Naive thymus-derived CD4-positive, alpha-beta T cell (primary cell): ENCODE measurements at regions not wholly inside any gene's neighbourhood (a gene's known extent, or its start where the extent isn't known, plus 50 kb on each side); places are given as distances from the start of the nearest gene placed in this dataset.

Experiments used
- ATAC-seq: fragments of 150-1000 bp; cut with Tn5 transposase; 2 replicates; pipeline ENCODE4 v1.10.0; 2021; ENCODE audit warnings: mild to moderate bottlenecking, moderate library complexity
- CTCF ChIA-PET: fragments of 350-600 bp; sonication (Branson Sonifier 250); formaldehyde crosslinking; loops from one replicate; lab custom pipeline; 2021; ENCODE audit warnings: antibody characterized with exemption; lab: Charles Lee
- POLR2A ChIA-PET: fragments of 350-600 bp; sonication (Branson Sonifier 250); formaldehyde crosslinking; loops from one replicate; lab custom pipeline; 2021; ENCODE audit warnings: antibody characterized with exemption, inconsistent platforms; lab: Charles Lee
- DNase-seq, 9 donors: peaks; one replicate each; pipeline versions ENCODE4 v3.0.0 to v3.0.0-alpha.2; 2020 to 2022; ENCODE audit warnings: mixed read lengths in 1 of 9
- H3K27ac ChIP-seq: one replicate; pipeline ENCODE4 v1.7.0; 2013; ENCODE audit warnings: mild to moderate bottlenecking, low read depth, low read length, moderate library complexity
- H3K27me3 ChIP-seq, 2 donors: one replicate each; pipeline ENCODE4 v1.7.0; 2013; ENCODE audit warnings: low read length in 2 of 2, mild to moderate bottlenecking in 2 of 2, moderate library complexity in 2 of 2; ENCODE audit not compliant: control insufficient read depth in 2 of 2, insufficient read depth in 2 of 2
- H3K36me3 ChIP-seq, 3 experiments: 1 replicate in 2 of 3; 2 replicates in 1 of 3; pipeline ENCODE4 v1.7.0; 2013; ENCODE audit warnings: low read length in 3 of 3, mild to moderate bottlenecking in 3 of 3, moderate library complexity in 1 of 3; ENCODE audit not compliant: insufficient read depth in 3 of 3, control insufficient read depth in 2 of 3
- H3K4me1 ChIP-seq, 2 donors: one replicate each; pipeline ENCODE4 v1.7.0; 2013; ENCODE audit warnings: low read length in 2 of 2, mild to moderate bottlenecking in 2 of 2, moderate library complexity in 1 of 2; ENCODE audit not compliant: control insufficient read depth in 2 of 2, insufficient read depth in 2 of 2
- H3K4me3 ChIP-seq: 2 replicates; pipeline ENCODE4 v1.7.0; 2013; ENCODE audit warnings: mild to moderate bottlenecking, low read length
- H3K9me3 ChIP-seq, 3 experiments: 1 replicate in 2 of 3; 2 replicates in 1 of 3; pipeline ENCODE4 v1.7.0; 2013; ENCODE audit warnings: low read length in 3 of 3; ENCODE audit not compliant: control insufficient read depth in 2 of 3
- H3K27ac Mint-ChIP-seq, 9 donors: one replicate each; pipeline ENCODE4 v1.8.0; 2020 to 2022; ENCODE audit warnings: mixed read lengths in 9 of 9, mild to moderate bottlenecking in 8 of 9, moderate library complexity in 5 of 9, inconsistent platforms in 2 of 9
- H3K27me3 Mint-ChIP-seq, 5 donors: one replicate each; pipeline ENCODE4 v1.8.0; 2021 to 2022; ENCODE audit warnings: mixed read lengths in 5 of 5, mild to moderate bottlenecking in 1 of 5
- H3K36me3 Mint-ChIP-seq, 5 donors: one replicate each; pipeline ENCODE4 v1.8.0; 2020 to 2022; ENCODE audit warnings: mixed read lengths in 5 of 5, mild to moderate bottlenecking in 3 of 5, inconsistent platforms in 1 of 5
- H3K4me1 Mint-ChIP-seq, 7 donors: one replicate each; pipeline ENCODE4 v1.8.0; 2020 to 2022; ENCODE audit warnings: mixed read lengths in 7 of 7, mild to moderate bottlenecking in 3 of 7, inconsistent platforms in 1 of 7
- H3K4me3 Mint-ChIP-seq, 10 donors: one replicate each; pipeline ENCODE4 v1.8.0; 2020 to 2022; ENCODE audit warnings: mild to moderate bottlenecking in 10 of 10, mixed read lengths in 10 of 10, moderate library complexity in 6 of 10, inconsistent platforms in 2 of 10
- H3K9me3 Mint-ChIP-seq, 11 donors: one replicate each; pipeline ENCODE4 v1.8.0; 2020 to 2022; ENCODE audit warnings: mixed read lengths in 11 of 11, mild to moderate bottlenecking in 4 of 11, inconsistent platforms in 1 of 11, moderate library complexity in 1 of 11
- intact Hi-C, 2 donors: fragments of 100-400 bp; cut with micrococcal nuclease; formaldehyde crosslinking; loops; one replicate each; pipeline ENCODE4 v1.15.1; 2023

DNA sequence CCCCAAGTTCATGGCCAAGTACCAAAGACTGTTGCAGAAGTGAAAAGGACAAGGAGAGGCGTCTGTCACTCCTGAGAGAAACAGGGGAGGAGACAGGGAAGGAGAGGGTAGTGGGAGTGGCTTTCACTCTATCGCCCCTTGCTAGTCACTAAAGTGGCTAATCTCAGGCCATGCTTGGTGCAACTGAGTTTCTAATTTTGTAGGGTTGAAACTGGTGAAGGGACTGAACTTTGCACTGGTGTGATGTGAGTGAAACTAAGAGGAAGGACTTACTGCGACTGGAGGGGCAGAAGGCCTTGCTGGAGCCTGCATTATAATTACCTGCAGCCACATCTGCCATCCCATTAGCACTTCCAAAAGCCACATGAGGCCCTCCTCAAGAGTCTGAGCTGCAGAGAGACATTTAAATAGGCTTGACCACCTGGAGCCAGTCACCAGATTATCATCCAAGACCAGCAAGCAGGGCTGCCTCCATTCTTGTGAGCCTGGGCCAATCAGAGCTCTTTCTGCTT is 107.2 kb upstream of the EEPD1 start:
- Mint-ChIP-seq H3K9me3 (no peaks in the 10 kb centered on the region), H3K27me3 (peaks cover 0 to 2% (median 0%) of the 10 kb centered on the region in 5 donors), H3K36me3 (no peaks in the 10 kb centered on the region), H3K27ac (no peak overlapping the region), H3K4me1 (no peaks in the 10 kb centered on the region), H3K4me3 (no peak overlapping the region)
- H3K4me3 ChIP-seq: no peak overlapping the region
- H3K36me3 ChIP-seq: no peaks in the 10 kb centered on the region
- no peak for ATAC-seq
- DNase-seq: no peak
- POLR2A ChIA-PET: no interaction called here
- CTCF ChIA-PET: no interaction called here
- no peak overlapping the region for H3K27ac ChIP-seq
- no peaks in the 10 kb centered on the region for H3K4me1 ChIP-seq
- intact Hi-C loops: no loop called here
- no peaks in the 10 kb centered on the region for H3K9me3 ChIP-seq
- H3K27me3 ChIP-seq: no peaks in the 10 kb centered on the region

DNA sequence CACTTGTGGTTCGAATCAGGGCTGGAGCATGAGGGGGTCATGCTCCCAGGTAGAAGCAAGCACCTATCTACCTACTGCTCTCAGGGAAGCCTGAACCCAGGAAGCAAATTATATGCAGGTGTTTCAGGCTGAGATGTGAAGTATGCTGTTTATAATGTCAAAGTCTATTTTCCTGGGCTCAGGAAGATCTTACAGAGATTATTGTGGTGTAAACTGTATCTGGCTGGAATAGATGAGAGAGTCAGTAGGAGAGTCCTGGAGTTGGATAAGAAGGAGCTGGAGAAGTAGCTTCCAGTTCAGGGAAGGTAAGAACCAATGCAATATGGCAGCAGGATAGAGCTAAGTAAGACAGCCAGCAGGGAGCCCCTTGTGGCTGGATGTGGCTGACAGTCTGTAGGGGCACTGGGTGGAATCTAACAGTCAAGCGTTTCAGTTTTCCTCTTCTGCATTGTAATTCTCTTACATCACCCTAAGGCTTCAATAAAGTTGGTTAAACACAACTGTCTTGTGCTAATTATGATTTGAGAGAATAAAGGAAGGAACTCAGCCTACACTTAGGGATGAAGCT is 105.9 kb upstream of the EEPD1 start:
- Histone ChIP-seq H3K27me3 (no peaks in the 10 kb centered on the region), H3K9me3 (no peaks in the 10 kb centered on the region), H3K27ac (no peak overlapping the region), H3K4me3 (no peak overlapping the region), H3K36me3 (no peaks in the 10 kb centered on the region), H3K4me1 (no peaks in the 10 kb centered on the region)
- Mint-ChIP-seq H3K36me3 (no peaks in the 10 kb centered on the region), H3K27me3 (peaks cover 0 to 6% (median 0%) of the 10 kb centered on the region in 5 donors), H3K27ac (no peak overlapping the region), H3K4me3 (no peak overlapping the region), H3K4me1 (no peaks in the 10 kb centered on the region), H3K9me3 (no peaks in the 10 kb centered on the region)
- DNase-seq (no peak), ATAC-seq (no peak)
- intact Hi-C loops: no loop called here
- POLR2A ChIA-PET: interaction anchor here (0.6 kb wide), 1 partner anchor 293 kb away, joined by 3 read pairs; no protein-coding TSS in a partner anchor
- CTCF ChIA-PET: no interaction called here

DNA sequence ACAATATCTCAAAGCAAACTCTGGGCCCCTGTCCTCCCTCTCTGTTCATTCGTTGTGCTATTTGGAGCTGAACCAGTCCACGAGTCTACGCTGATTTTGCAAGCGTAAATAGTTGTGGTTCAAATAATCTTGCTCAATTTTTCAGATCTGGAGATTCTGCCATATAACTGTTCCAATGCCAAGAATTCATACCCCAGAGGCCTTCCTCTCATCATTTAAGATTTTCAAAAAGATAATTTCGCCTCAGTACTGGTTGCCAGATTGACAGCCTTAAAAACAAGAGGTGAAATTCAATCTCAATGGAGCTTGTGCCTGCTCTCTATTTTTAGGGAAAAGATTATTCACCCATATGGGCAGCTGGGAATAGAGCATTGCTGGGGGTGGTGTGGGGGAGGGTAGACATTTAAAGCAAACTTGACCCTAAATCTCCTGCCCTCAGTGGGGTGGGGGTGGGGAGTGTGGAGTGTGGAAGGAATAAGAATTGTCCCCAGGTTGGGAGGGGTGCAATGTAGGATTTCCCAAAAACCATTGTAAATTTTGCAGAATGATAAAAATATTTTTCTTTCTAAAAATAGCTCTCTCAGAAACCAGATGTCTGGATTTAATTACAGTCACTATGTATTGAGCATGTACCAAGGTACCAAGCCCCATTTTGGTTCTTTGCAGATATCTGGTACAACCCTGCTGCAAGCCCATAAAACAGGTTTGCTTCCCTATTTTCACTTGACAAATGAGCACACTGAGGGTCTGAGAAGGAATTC is 104.7 kb upstream of the EEPD1 start:
- CTCF ChIA-PET: no interaction called here
- no peaks in the 10 kb centered on the region for H3K4me1 Mint-ChIP-seq
- DNase-seq: no peak
- Histone ChIP-seq H3K36me3 (no peaks in the 10 kb centered on the region), H3K9me3 (no peaks in the 10 kb centered on the region), H3K27me3 (no peaks in the 10 kb centered on the region), H3K4me1 (no peaks in the 10 kb centered on the region), H3K4me3 (no peak overlapping the region), H3K27ac (no peak overlapping the region)
- POLR2A ChIA-PET: interaction anchor here (0.6 to 0.7 kb wide), 3 partner anchors 9 to 292 kb away, joined by 3 to 6 read pairs (median 4); no protein-coding TSS in a partner anchor
- no peak overlapping the region for H3K4me3 Mint-ChIP-seq
- intact Hi-C loops: no loop called here
- H3K27me3 Mint-ChIP-seq: peaks cover 0 to 6% (median 0%) of the 10 kb centered on the region in 5 donors
- H3K9me3 Mint-ChIP-seq: no peaks in the 10 kb centered on the region
- no peaks in the 10 kb centered on the region for H3K36me3 Mint-ChIP-seq
- no peak for ATAC-seq
- H3K27ac Mint-ChIP-seq: no peak overlapping the region

DNA sequence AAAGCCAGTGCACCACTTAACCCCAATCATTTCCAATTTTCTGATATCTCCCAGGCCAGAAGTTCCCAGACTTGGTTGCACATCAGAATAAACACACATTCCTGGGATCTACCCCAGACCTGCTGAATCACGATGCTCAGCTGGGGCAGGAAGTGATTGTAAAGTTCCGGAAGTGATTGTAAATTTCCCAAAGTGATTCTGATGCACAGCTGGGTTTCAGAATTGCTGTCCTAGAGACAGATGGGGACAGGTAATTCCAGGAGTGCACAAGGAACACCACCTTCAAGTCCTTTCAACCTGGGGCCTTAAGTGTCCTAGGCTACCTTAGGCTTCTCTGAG is 104.2 kb upstream of the EEPD1 start:
- CTCF ChIA-PET: no interaction called here
- no peak overlapping the region for H3K27ac ChIP-seq

DNA sequence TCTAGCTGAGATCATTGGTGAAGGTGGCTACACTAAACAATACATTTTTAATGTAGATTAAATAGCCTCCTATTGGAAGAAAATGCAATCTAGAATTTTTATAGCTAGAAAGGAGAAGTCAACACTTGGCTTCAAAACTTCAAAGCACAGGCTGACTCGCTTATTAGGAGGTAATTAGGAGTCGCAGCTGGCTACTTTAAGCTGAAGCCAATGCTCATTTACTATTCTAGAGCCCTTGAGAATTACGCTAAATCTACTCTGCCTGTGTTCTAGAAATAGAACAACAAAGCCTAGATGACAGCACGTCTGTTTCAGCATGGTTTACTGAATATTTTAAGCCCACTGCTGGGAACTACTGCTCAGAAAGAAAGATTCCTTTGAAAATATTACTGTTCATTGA is 101.6 kb upstream of the EEPD1 start:
- Histone ChIP-seq H3K9me3 (no peaks in the 10 kb centered on the region), H3K27me3 (no peaks in the 10 kb centered on the region), H3K36me3 (no peaks in the 10 kb centered on the region), H3K27ac (no peak overlapping the region), H3K4me1 (no peaks in the 10 kb centered on the region), H3K4me3 (no peak overlapping the region)
- Mint-ChIP-seq H3K9me3 (no peaks in the 10 kb centered on the region), H3K4me3 (no peak overlapping the region), H3K27me3 (peaks cover 0 to 10% (median 0%) of the 10 kb centered on the region in 5 donors), H3K4me1 (no peaks in the 10 kb centered on the region), H3K27ac (no peak overlapping the region), H3K36me3 (no peaks in the 10 kb centered on the region)
- ChIA-PET POLR2A (no interaction called here), CTCF (no interaction called here)
- intact Hi-C loops: no loop called here
- ATAC-seq (no peak), DNase-seq (no peak)

More for the DNA sequence above, 104.2 kb upstream of the EEPD1 start:
- H3K27me3 Mint-ChIP-seq: peaks cover 0 to 6% (median 0%) of the 10 kb centered on the region in 5 donors
- H3K4me1 ChIP-seq: no peaks in the 10 kb centered on the region
- H3K4me3 Mint-ChIP-seq: no peak overlapping the region
- H3K36me3 Mint-ChIP-seq: no peaks in the 10 kb centered on the region
- intact Hi-C loops: no loop called here
- no peaks in the 10 kb centered on the region for H3K9me3 Mint-ChIP-seq
- POLR2A ChIA-PET: no interaction called here
- H3K9me3 ChIP-seq: no peaks in the 10 kb centered on the region
- no peaks in the 10 kb centered on the region for H3K27me3 ChIP-seq
- ATAC-seq: no peak
- no peak overlapping the region for H3K4me3 ChIP-seq
- H3K27ac Mint-ChIP-seq: no peak overlapping the region
- no peaks in the 10 kb centered on the region for H3K36me3 ChIP-seq
- DNase-seq: no peak
- no peaks in the 10 kb centered on the region for H3K4me1 Mint-ChIP-seq

DNA sequence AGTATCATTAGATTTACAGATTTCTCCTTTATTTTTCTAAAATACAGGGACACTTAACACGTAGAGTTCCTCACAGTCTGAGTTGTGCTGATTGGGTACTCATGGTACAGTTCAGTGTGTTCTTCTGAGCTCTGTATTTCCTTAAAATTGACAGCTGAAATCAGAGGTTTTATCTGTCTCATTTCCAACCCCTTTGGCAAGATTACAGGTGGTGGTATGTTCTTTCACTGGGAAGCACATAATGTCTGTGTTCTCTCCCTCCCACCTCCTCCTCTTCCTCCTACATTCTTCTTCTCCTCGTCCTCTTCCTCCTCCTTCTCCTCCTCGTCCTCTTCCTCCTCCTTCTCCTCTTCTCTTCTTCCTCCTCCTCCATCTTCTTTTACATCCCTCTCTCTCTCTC is 99.5 kb upstream of the EEPD1 start:
- no peak for DNase-seq
- Mint-ChIP-seq H3K4me3 (no peak overlapping the region), H3K4me1 (peaks cover 0 to 2% (median 0%) of the 10 kb centered on the region in 7 donors), H3K27me3 (peaks cover 0 to 16% (median 0%) of the 10 kb centered on the region in 5 donors), H3K9me3 (no peaks in the 10 kb centered on the region), H3K36me3 (no peaks in the 10 kb centered on the region), H3K27ac (no peak overlapping the region)
- Histone ChIP-seq H3K36me3 (no peaks in the 10 kb centered on the region), H3K4me3 (no peak overlapping the region), H3K9me3 (no peaks in the 10 kb centered on the region), H3K27me3 (no peaks in the 10 kb centered on the region), H3K4me1 (no peaks in the 10 kb centered on the region), H3K27ac (no peak overlapping the region)
- ChIA-PET CTCF (interaction anchor here (0.5 to 0.7 kb wide), 3 partner anchors 17 to 396 kb away, joined by 3 read pairs; no protein-coding TSS in a partner anchor), POLR2A (no interaction called here)
- intact Hi-C loops: no loop called here
- no peak for ATAC-seq
